GM23338 (cell line): ENCODE measurements at regions not wholly inside any gene's neighbourhood (a gene's known extent, or its start where the extent isn't known, plus 50 kb on each side); places are given as distances from the start of the nearest gene placed in this dataset.

Experiments
- ATAC-seq: fragments of 200-7000 bp; cut with Tn5 transposase; 3 replicates; pipeline ENCODE4 v1.9.1; 2020
- DNase-seq: peaks from one replicate; pipeline ENCODE4 v3.0.0-alpha.2; 2015; ENCODE audit warnings: low spot score
- H2AFZ ChIP-seq: fragments of 200-600 bp; sonication (generic); 2 replicates; pipeline ENCODE4 v1.8.0; 2016; ENCODE audit warnings: antibody characterized with exemption, mild to moderate bottlenecking, moderate library complexity
- H3F3A ChIP-seq: fragments of 200-600 bp; sonication (generic); replicated peaks from 2 replicates; pipeline ENCODE4 v1.8.0; 2017; ENCODE audit warnings: antibody characterized with exemption, mixed run types, low read depth
- H3K27ac ChIP-seq: fragments of 200-600 bp; sonication (generic); 2 replicates; pipeline ENCODE4 v1.6.1; 2016; ENCODE audit warnings: low read depth
- H3K27me3 ChIP-seq: fragments of 200-600 bp; sonication (generic); 2 replicates; pipeline ENCODE4 v1.8.0; 2016; ENCODE audit warnings: mild to moderate bottlenecking, mixed run types, moderate library complexity; ENCODE audit not compliant: insufficient read depth
- H3K36me3 ChIP-seq: fragments of 200-600 bp; sonication (generic); 2 replicates; pipeline ENCODE4 v1.8.0; 2016; ENCODE audit warnings: mild to moderate bottlenecking; ENCODE audit not compliant: insufficient read depth
- H3K4me1 ChIP-seq: fragments of 200-600 bp; sonication (generic); 2 replicates; pipeline ENCODE4 v1.8.0; 2016; ENCODE audit warnings: mild to moderate bottlenecking, moderate library complexity; ENCODE audit not compliant: insufficient read depth
- H3K4me2 ChIP-seq: fragments of 200-600 bp; sonication (generic); 2 replicates; pipeline ENCODE4 v1.7.1; 2017; ENCODE audit warnings: mixed run types
- H3K4me3 ChIP-seq: fragments of 200-600 bp; sonication (generic); 2 replicates; pipeline ENCODE4 v1.6.1; 2016; ENCODE audit warnings: mixed run types
- H3K79me2 ChIP-seq: fragments of 200-600 bp; sonication (generic); replicated peaks from 2 replicates; pipeline ENCODE4 v1.8.0; 2017; ENCODE audit warnings: mild to moderate bottlenecking; ENCODE audit not compliant: insufficient read depth
- H3K9me2 ChIP-seq: fragments of 200-600 bp; sonication (generic); 2 replicates; pipeline ENCODE4 v1.8.0; 2017; ENCODE audit not compliant: insufficient read depth
- H4K20me1 ChIP-seq: fragments of 200-600 bp; sonication (generic); replicated peaks from 2 replicates; pipeline ENCODE4 v1.8.0; 2017; ENCODE audit warnings: mild to moderate bottlenecking; ENCODE audit not compliant: insufficient read depth
- H3K27ac Mint-ChIP-seq: 2 replicates; pipeline ENCODE4 v1.8.0; 2020; ENCODE audit warnings: inconsistent platforms, mild to moderate bottlenecking, moderate library complexity, mixed read lengths
- H3K27me3 Mint-ChIP-seq: 3 replicates; pipeline ENCODE4 v1.8.0; 2022; ENCODE audit warnings: low read depth, mild to moderate bottlenecking, moderate library complexity, mixed read lengths, inconsistent platforms; ENCODE audit not compliant: insufficient read depth, poor library complexity
- H3K36me3 Mint-ChIP-seq: 3 replicates; pipeline ENCODE4 v1.8.0; 2021; ENCODE audit warnings: low read depth, mild to moderate bottlenecking, inconsistent platforms, moderate library complexity, mixed read lengths
- H3K4me1 Mint-ChIP-seq: 3 replicates; pipeline ENCODE4 v1.8.0; 2020; ENCODE audit warnings: mild to moderate bottlenecking, inconsistent platforms, mixed read lengths
- H3K4me3 Mint-ChIP-seq: 3 replicates; pipeline ENCODE4 v1.8.0; 2021; ENCODE audit warnings: moderate library complexity, mild to moderate bottlenecking, inconsistent platforms, mixed read lengths
- H3K9me3 Mint-ChIP-seq: 3 replicates; pipeline ENCODE4 v1.8.0; 2020; ENCODE audit warnings: moderate library complexity, mild to moderate bottlenecking, inconsistent platforms, mixed read lengths
- CREB1 ChIP-seq: fragments of 250-450 bp; sonication (Bioruptor Pico); IDR thresholded peaks from 2 replicates; pipeline ENCODE4 v1.5.0; 2020; ENCODE audit warnings: low read depth, mild to moderate bottlenecking, moderate library complexity
- EZH2 ChIP-seq: fragments of 200-600 bp; sonication (generic); IDR thresholded peaks from one replicate; pipeline ENCODE4 v1.8.0; 2017; ENCODE audit warnings: antibody characterized with exemption, mild to moderate bottlenecking, low read depth; ENCODE audit not compliant: unreplicated experiment
- EZH2phosphoT487 ChIP-seq: fragments of 200-600 bp; sonication (generic); IDR thresholded peaks from one replicate; pipeline ENCODE4 v1.8.1; 2018; ENCODE audit warnings: antibody characterized with exemption; ENCODE audit not compliant: unreplicated experiment
- JUNB ChIP-seq: IDR thresholded peaks from one replicate; pipeline ENCODE4 v1.6.1; 2016; ENCODE audit warnings: antibody characterized with exemption; ENCODE audit not compliant: unreplicated experiment
- NANOG ChIP-seq: IDR thresholded peaks from 2 replicates; pipeline ENCODE4 v1.6.1; 2016; ENCODE audit warnings: antibody characterized with exemption, borderline replicate concordance
- POLR2AphosphoS5 ChIP-seq: IDR thresholded peaks from 2 replicates; pipeline ENCODE4 v1.6.1; 2016; ENCODE audit warnings: antibody characterized with exemption, low read depth
- STAT1 ChIP-seq: IDR thresholded peaks from one replicate; pipeline ENCODE4 v1.6.1; 2016; ENCODE audit warnings: antibody characterized with exemption; ENCODE audit not compliant: unreplicated experiment
- ZNF114 ChIP-seq: fragments of 250-450 bp; sonication (Bioruptor Pico); IDR thresholded peaks from 2 replicates; pipeline ENCODE4 v1.5.0; 2020; ENCODE audit warnings: mild to moderate bottlenecking, moderate library complexity
- ZNF331 ChIP-seq: fragments of 250-450 bp; sonication (Bioruptor Pico); IDR thresholded peaks from 2 replicates; pipeline ENCODE4 v1.5.0; 2020; ENCODE audit warnings: low read depth, mild to moderate bottlenecking, moderate library complexity
- TF ChIP-seq, protein P1 (sequence below), 2 experiments: fragments of 200-600 bp in 1 of 2; sonication (generic) in 1 of 2; conservative IDR thresholded peaks; 2 replicates each; pipeline versions ENCODE4 v1.5.1 to v1.6.1; 2016 to 2017; ENCODE audit warnings: antibody characterized with exemption in 2 of 2, low read depth in 2 of 2, mild to moderate bottlenecking in 2 of 2, moderate library complexity in 1 of 2
- TF ChIP-seq, protein P2 (sequence below): fragments of 250-450 bp; sonication (Bioruptor Pico); IDR thresholded peaks from 2 replicates; pipeline ENCODE4 v1.5.0; 2020; ENCODE audit warnings: mild to moderate bottlenecking, moderate library complexity
- TF ChIP-seq, protein P3 (sequence below): IDR thresholded peaks from 2 replicates; pipeline ENCODE4 v1.6.1; 2016; ENCODE audit warnings: antibody characterized with exemption

DNA sequence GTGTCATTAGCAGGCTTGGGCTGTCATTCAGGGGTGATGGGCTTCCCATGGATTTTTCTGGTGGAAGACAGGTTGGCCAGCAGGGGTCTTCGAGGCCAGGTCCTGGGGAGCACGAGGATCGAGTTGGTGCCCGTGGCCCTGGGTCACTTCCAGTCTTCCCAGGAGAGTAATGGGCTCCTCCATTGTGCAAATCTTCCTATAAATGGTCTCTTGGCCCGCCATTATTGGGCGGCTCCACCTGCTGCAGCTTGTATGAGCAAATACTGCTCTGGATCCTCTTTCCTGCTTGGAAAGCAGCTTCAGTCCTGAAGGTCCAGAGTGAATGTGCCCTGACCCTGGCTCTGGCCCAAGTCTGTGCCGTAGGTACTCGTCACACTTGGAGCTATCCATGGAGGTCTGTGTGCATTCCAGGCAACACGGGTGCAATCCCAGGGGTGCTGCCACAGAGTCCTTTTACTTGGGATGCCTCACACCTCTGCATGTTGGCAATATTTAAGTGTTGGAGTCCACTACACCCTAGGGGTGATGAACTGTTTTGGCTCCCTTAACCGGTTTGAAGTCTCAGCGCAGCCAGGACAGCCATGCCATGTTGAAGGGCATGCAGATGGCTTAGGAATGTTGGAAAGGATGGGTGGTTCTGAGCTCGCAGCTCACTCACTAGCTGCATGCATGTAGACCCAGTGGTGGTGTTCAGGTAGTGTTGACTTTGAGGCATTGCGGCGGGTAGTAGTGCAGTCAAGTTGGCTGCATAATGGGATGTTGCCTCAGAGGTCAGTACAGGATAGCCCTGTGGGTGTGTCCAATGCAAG, 97.6 kb downstream of the SNRPN start:
- Mint-ChIP-seq H3K9me3 (peaks cover 99% of the 10 kb centered on the region), H3K27me3 (peaks cover 61% of the 10 kb centered on the region), H3K4me1 (no peaks in the 10 kb centered on the region; the same call in 2 of the 3 replicates), H3K27ac (no peak overlapping the region), H3K4me3 (no peak overlapping the region), H3K36me3 (peaks cover 100% of the 10 kb centered on the region)
- H3K27me3 ChIP-seq: no peaks in the 10 kb centered on the region
- H3K36me3 ChIP-seq: peaks cover 84% of the 10 kb centered on the region
- H3F3A ChIP-seq: no peaks in the 10 kb centered on the region
- H3K79me2 ChIP-seq: peaks cover 21% of the 10 kb centered on the region
- no peak overlapping the region for H2AFZ ChIP-seq
- TF ChIP-seq, protein P1, sequence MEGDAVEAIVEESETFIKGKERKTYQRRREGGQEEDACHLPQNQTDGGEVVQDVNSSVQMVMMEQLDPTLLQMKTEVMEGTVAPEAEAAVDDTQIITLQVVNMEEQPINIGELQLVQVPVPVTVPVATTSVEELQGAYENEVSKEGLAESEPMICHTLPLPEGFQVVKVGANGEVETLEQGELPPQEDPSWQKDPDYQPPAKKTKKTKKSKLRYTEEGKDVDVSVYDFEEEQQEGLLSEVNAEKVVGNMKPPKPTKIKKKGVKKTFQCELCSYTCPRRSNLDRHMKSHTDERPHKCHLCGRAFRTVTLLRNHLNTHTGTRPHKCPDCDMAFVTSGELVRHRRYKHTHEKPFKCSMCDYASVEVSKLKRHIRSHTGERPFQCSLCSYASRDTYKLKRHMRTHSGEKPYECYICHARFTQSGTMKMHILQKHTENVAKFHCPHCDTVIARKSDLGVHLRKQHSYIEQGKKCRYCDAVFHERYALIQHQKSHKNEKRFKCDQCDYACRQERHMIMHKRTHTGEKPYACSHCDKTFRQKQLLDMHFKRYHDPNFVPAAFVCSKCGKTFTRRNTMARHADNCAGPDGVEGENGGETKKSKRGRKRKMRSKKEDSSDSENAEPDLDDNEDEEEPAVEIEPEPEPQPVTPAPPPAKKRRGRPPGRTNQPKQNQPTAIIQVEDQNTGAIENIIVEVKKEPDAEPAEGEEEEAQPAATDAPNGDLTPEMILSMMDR (conservative IDR thresholded peaks at IDR 0.05; ENCODE audit: low read depth in 2 of 2): no peak
- TF ChIP-seq ZNF114 (no peak), CREB1 (no peak), NANOG (no peak), ZNF331 (CRISPR knock-in tag) (no peak), EZH2 (no peak), STAT1 (no peak), JUNB (no peak), POLR2AphosphoS5 (no peak; the same call in 1 of the 2 replicates), EZH2phosphoT487 (no peak)
- TF ChIP-seq, protein P2, sequence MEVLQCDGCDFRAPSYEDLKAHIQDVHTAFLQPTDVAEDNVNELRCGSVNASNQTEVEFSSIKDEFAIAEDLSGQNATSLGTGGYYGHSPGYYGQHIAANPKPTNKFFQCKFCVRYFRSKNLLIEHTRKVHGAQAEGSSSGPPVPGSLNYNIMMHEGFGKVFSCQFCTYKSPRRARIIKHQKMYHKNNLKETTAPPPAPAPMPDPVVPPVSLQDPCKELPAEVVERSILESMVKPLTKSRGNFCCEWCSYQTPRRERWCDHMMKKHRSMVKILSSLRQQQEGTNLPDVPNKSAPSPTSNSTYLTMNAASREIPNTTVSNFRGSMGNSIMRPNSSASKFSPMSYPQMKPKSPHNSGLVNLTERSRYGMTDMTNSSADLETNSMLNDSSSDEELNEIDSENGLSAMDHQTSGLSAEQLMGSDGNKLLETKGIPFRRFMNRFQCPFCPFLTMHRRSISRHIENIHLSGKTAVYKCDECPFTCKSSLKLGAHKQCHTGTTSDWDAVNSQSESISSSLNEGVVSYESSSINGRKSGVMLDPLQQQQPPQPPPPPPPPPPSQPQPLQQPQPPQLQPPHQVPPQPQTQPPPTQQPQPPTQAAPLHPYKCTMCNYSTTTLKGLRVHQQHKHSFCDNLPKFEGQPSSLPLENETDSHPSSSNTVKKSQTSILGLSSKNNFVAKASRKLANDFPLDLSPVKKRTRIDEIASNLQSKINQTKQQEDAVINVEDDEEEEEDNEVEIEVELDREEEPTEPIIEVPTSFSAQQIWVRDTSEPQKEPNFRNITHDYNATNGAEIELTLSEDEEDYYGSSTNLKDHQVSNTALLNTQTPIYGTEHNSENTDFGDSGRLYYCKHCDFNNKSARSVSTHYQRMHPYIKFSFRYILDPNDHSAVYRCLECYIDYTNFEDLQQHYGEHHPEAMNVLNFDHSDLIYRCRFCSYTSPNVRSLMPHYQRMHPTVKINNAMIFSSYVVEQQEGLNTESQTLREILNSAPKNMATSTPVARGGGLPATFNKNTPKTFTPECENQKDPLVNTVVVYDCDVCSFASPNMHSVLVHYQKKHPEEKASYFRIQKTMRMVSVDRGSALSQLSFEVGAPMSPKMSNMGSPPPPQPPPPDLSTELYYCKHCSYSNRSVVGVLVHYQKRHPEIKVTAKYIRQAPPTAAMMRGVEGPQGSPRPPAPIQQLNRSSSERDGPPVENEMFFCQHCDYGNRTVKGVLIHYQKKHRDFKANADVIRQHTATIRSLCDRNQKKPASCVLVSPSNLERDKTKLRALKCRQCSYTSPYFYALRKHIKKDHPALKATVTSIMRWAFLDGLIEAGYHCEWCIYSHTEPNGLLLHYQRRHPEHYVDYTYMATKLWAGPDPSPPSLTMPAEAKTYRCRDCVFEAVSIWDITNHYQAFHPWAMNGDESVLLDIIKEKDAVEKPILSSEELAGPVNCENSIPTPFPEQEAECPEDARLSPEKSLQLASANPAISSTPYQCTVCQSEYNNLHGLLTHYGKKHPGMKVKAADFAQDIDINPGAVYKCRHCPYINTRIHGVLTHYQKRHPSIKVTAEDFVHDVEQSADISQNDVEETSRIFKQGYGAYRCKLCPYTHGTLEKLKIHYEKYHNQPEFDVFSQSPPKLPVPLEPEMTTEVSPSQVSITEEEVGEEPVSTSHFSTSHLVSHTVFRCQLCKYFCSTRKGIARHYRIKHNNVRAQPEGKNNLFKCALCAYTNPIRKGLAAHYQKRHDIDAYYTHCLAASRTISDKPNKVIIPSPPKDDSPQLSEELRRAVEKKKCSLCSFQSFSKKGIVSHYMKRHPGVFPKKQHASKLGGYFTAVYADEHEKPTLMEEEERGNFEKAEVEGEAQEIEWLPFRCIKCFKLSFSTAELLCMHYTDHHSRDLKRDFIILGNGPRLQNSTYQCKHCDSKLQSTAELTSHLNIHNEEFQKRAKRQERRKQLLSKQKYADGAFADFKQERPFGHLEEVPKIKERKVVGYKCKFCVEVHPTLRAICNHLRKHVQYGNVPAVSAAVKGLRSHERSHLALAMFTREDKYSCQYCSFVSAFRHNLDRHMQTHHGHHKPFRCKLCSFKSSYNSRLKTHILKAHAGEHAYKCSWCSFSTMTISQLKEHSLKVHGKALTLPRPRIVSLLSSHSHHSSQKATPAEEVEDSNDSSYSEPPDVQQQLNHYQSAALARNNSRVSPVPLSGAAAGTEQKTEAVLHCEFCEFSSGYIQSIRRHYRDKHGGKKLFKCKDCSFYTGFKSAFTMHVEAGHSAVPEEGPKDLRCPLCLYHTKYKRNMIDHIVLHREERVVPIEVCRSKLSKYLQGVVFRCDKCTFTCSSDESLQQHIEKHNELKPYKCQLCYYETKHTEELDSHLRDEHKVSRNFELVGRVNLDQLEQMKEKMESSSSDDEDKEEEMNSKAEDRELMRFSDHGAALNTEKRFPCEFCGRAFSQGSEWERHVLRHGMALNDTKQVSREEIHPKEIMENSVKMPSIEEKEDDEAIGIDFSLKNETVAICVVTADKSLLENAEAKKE: no peak
- TF ChIP-seq, protein P3, sequence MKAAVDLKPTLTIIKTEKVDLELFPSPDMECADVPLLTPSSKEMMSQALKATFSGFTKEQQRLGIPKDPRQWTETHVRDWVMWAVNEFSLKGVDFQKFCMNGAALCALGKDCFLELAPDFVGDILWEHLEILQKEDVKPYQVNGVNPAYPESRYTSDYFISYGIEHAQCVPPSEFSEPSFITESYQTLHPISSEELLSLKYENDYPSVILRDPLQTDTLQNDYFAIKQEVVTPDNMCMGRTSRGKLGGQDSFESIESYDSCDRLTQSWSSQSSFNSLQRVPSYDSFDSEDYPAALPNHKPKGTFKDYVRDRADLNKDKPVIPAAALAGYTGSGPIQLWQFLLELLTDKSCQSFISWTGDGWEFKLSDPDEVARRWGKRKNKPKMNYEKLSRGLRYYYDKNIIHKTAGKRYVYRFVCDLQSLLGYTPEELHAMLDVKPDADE: no peak
- DNase-seq: no peak
- no peak overlapping the region for H3K27ac ChIP-seq
- no peaks in the 10 kb centered on the region for H3K4me1 ChIP-seq
- no peak overlapping the region for H3K4me3 ChIP-seq
- no peak overlapping the region for H3K4me2 ChIP-seq
- H4K20me1 ChIP-seq: no peaks in the 10 kb centered on the region
- H3K9me2 ChIP-seq: peaks cover 3% of the 10 kb centered on the region; the same call in 1 of the 2 replicates
- no peak for ATAC-seq
